SJCRH30 (cell line): ENCODE measurements at regions not wholly inside any gene's neighbourhood (a gene's known extent, or its start where the extent isn't known, plus 50 kb on each side); places are given as distances from the start of the nearest gene placed in this dataset.
"Not testable (repeated sequence)": the region's sequence is repeated elsewhere in the genome, so short reads cannot be mapped to it uniquely, and the experiment has no call there.

Experiments used
- DNase-seq, 2 experiments: peaks; one replicate each; pipeline ENCODE4 v3.0.0-alpha.2; 2015 to 2020
- H3K27ac ChIP-seq: fragments of 250-450 bp; sonication (Bioruptor Pico); 2 replicates; pipeline ENCODE4 v1.5.1; 2020; ENCODE audit warnings: mild to moderate bottlenecking, moderate library complexity
- H3K27me3 ChIP-seq: fragments of 250-450 bp; sonication (Bioruptor Pico); 2 replicates; pipeline ENCODE4 v1.5.1; 2020; ENCODE audit warnings: mild to moderate bottlenecking, moderate library complexity
- H3K36me3 ChIP-seq: fragments of 250-450 bp; sonication (Bioruptor Pico); 2 replicates; pipeline ENCODE4 v1.5.1; 2020; ENCODE audit warnings: mild to moderate bottlenecking, moderate library complexity
- H3K4me1 ChIP-seq: fragments of 250-450 bp; sonication (Bioruptor Pico); 2 replicates; pipeline ENCODE4 v1.5.1; 2020; ENCODE audit warnings: mild to moderate bottlenecking, moderate library complexity
- H3K4me3 ChIP-seq: fragments of 250-450 bp; sonication (Bioruptor Pico); 2 replicates; pipeline ENCODE4 v1.5.1; 2020; ENCODE audit warnings: mild to moderate bottlenecking, moderate library complexity
- H3K9me3 ChIP-seq: fragments of 250-450 bp; sonication (Bioruptor Pico); replicated peaks from 2 replicates; pipeline ENCODE4 v1.5.1; 2020; ENCODE audit warnings: mild to moderate bottlenecking, moderate library complexity

- not testable (repeated sequence) for H3K4me1 ChIP-seq, H3K27ac ChIP-seq, H3K27me3 ChIP-seq, DNase-seq, H3K4me3 ChIP-seq, H3K36me3 ChIP-seq, H3K9me3 ChIP-seq
Observed at GRCh38 chr17:22044706-22045246, 352.5 kb downstream of the KCNJ18 start.

GRCh38 chr17:22047521-22047920 is 355.2 kb downstream of the KCNJ18 start:
- H3K27ac ChIP-seq, H3K36me3 ChIP-seq: not testable (repeated sequence)

GRCh38 chr17:22048226-22048625 is 355.9 kb downstream of the KCNJ18 start:
- not testable (repeated sequence) for H3K27ac ChIP-seq, DNase-seq, H3K4me1 ChIP-seq, H3K9me3 ChIP-seq, H3K27me3 ChIP-seq, H3K36me3 ChIP-seq, H3K4me3 ChIP-seq

More at GRCh38 chr17:22047521-22047920, 355.2 kb downstream of the KCNJ18 start:
- not testable (repeated sequence) for H3K4me3 ChIP-seq, H3K9me3 ChIP-seq, H3K27me3 ChIP-seq, DNase-seq, H3K4me1 ChIP-seq

GRCh38 chr17:22050766-22051165 is 358.4 kb downstream of the KCNJ18 start:
- not testable (repeated sequence) for H3K27me3 ChIP-seq, H3K27ac ChIP-seq, H3K4me1 ChIP-seq, DNase-seq, H3K9me3 ChIP-seq, H3K36me3 ChIP-seq, H3K4me3 ChIP-seq

GRCh38 chr17:22052715-22053114 is 360.4 kb downstream of the KCNJ18 start:
- not testable (repeated sequence) for H3K36me3 ChIP-seq, H3K4me3 ChIP-seq, H3K27me3 ChIP-seq, H3K9me3 ChIP-seq, H3K4me1 ChIP-seq, DNase-seq, H3K27ac ChIP-seq

- DNase-seq, H3K27ac ChIP-seq, H3K9me3 ChIP-seq, H3K4me1 ChIP-seq, H3K4me3 ChIP-seq, H3K36me3 ChIP-seq: not testable (repeated sequence)
- H3K27me3 ChIP-seq, result peaks cover 15% of the 10 kb centered on the region
Observed at GRCh38 chr17:22056566-22056965, 364.2 kb downstream of the KCNJ18 start.

GRCh38 chr17:22075918-22076317 is 383.6 kb downstream of the KCNJ18 start:
- not testable (repeated sequence) for H3K9me3 ChIP-seq, H3K27ac ChIP-seq, DNase-seq, H3K4me1 ChIP-seq, H3K4me3 ChIP-seq, H3K36me3 ChIP-seq
- peaks cover 11% of the 10 kb centered on the region for H3K27me3 ChIP-seq

- H3K4me1 ChIP-seq, H3K36me3 ChIP-seq, DNase-seq, H3K4me3 ChIP-seq, H3K9me3 ChIP-seq, H3K27ac ChIP-seq: not testable (repeated sequence)
- H3K27me3 ChIP-seq, result peaks cover 10% of the 10 kb centered on the region; the same call in 1 of the 2 replicates
Observed at GRCh38 chr17:22088589-22088988, 396.3 kb downstream of the KCNJ18 start.

GRCh38 chr17:22090263-22090935 is 398.1 kb downstream of the KCNJ18 start:
- H3K4me3 ChIP-seq, result no peak overlapping the region
- no peak for DNase-seq
- peaks cover 14% of the 10 kb centered on the region; the same call in 1 of the 2 replicates for H3K27me3 ChIP-seq
- no peaks in the 10 kb centered on the region for H3K4me1 ChIP-seq
- H3K27ac ChIP-seq, result no peak overlapping the region
- H3K9me3 ChIP-seq, result peaks cover 8% of the 10 kb centered on the region
- no peaks in the 10 kb centered on the region for H3K36me3 ChIP-seq

GRCh38 chr17:22091041-22091679 is 398.8 kb downstream of the KCNJ18 start:
- H3K36me3 ChIP-seq, DNase-seq: not testable (repeated sequence)
- peaks cover 14% of the 10 kb centered on the region; the same call in 1 of the 2 replicates for H3K27me3 ChIP-seq

GRCh38 chr17:22091840-22092239 is 399.5 kb downstream of the KCNJ18 start:
- not testable (repeated sequence) for H3K36me3 ChIP-seq, H3K27ac ChIP-seq, H3K4me3 ChIP-seq, H3K9me3 ChIP-seq, DNase-seq, H3K27me3 ChIP-seq, H3K4me1 ChIP-seq

More at GRCh38 chr17:22091041-22091679, 398.8 kb downstream of the KCNJ18 start:
- H3K4me1 ChIP-seq, H3K4me3 ChIP-seq, H3K27ac ChIP-seq, H3K9me3 ChIP-seq: not testable (repeated sequence)

- H3K27me3 ChIP-seq, H3K4me3 ChIP-seq, H3K36me3 ChIP-seq, DNase-seq, H3K9me3 ChIP-seq, H3K4me1 ChIP-seq, H3K27ac ChIP-seq: not testable (repeated sequence)
Observed at GRCh38 chr17:22095414-22095813, 403.1 kb downstream of the KCNJ18 start.

GRCh38 chr17:22099633-22100032 is 407.3 kb downstream of the KCNJ18 start:
- H3K4me1 ChIP-seq, H3K27ac ChIP-seq, H3K36me3 ChIP-seq, DNase-seq, H3K27me3 ChIP-seq, H3K9me3 ChIP-seq, H3K4me3 ChIP-seq: not testable (repeated sequence)

GRCh38 chr17:22102177-22102576 is 409.9 kb downstream of the KCNJ18 start:
- no peak overlapping the region for H3K27ac ChIP-seq
- H3K27me3 ChIP-seq, result no peaks in the 10 kb centered on the region; the same call in 1 of the 2 replicates
- H3K4me1 ChIP-seq, result no peaks in the 10 kb centered on the region
- DNase-seq, result no peak
- no peaks in the 10 kb centered on the region for H3K9me3 ChIP-seq
- H3K4me3 ChIP-seq, result no peak overlapping the region
- H3K36me3 ChIP-seq, result no peaks in the 10 kb centered on the region

- not testable (repeated sequence) for DNase-seq, H3K27ac ChIP-seq, H3K4me3 ChIP-seq, H3K9me3 ChIP-seq, H3K27me3 ChIP-seq, H3K36me3 ChIP-seq, H3K4me1 ChIP-seq
Observed at GRCh38 chr17:22116720-22117119, 424.4 kb downstream of the KCNJ18 start.

- not testable (repeated sequence) for H3K36me3 ChIP-seq, H3K9me3 ChIP-seq, H3K4me1 ChIP-seq, H3K27ac ChIP-seq, H3K4me3 ChIP-seq, H3K27me3 ChIP-seq, DNase-seq
Observed at GRCh38 chr17:22117401-22117800, 425.1 kb downstream of the KCNJ18 start.
